ENCODE measurements at regions not wholly inside any gene's neighbourhood (a gene's known extent, or its start where the extent isn't known, plus 50 kb on each side); places are given as distances from the start of the nearest gene placed in this dataset.

DNA sequence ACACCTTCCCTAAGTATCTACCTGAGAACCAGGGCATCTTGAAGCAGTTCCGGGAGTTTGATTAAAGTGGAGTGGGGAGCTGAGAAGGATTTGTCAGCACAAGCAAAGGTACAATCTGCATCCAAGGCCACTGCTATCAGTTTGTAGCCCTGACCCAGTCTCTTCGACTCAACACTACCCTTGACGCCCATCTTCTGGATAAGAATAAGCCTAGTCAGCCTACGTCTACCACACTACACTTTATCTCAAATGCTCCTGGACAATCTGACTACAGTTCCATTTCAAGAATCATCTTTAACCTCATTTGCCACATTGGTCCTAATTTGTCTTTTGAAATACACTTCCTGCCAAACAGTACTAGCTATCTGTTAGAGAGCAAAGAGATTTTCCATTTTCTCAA, 134.1 kb upstream of the C1GALT1 start:
- Histone ChIP-seq H3K14ac (ENCODE audit: insufficient read length) (no peak overlapping the region), H3K4me1 (replicated peaks in 1 of 4; ENCODE audit: control insufficient read depth in 3 of 4, insufficient read depth in 4 of 4, low read length in 3 of 4) (no peaks in the 10 kb centered on the region), H2BK120ac (replicated peaks; ENCODE audit: low read depth, low read length) (no peak overlapping the region), H2AK5ac (ENCODE audit: low read depth, low read length) (no peak overlapping the region), H3K4me3 (ENCODE audit: extremely low read depth in 1 of 4, insufficient read depth in 2 of 4, low read depth in 3 of 4, low read length in 4 of 4) (no peak overlapping the region), H4K20me1 (replicated peaks in 1 of 2; ENCODE audit: control insufficient read depth in 1 of 2, insufficient read depth in 2 of 2, low read length in 2 of 2) (no peaks in the 10 kb centered on the region), H2BK12ac (ENCODE audit: low read depth, low read length) (no peak overlapping the region), H3K4ac (replicated peaks; ENCODE audit: insufficient read length, low read depth, low read length) (no peak overlapping the region), H4K5ac (ENCODE audit: insufficient read length, low read depth, low read length) (no peak overlapping the region), H4K8ac (ENCODE audit: extremely low read depth, insufficient read depth, low read length) (no peak overlapping the region), H2BK15ac (ENCODE audit: low read length) (no peak overlapping the region), H3K36me3 (ENCODE audit: control insufficient read depth in 2 of 4, insufficient read depth in 4 of 4, low read length in 3 of 4) (no peaks in the 10 kb centered on the region), H3K23me2 (ENCODE audit: low read depth, low read length) (no peaks in the 10 kb centered on the region), H3K27ac (ENCODE audit: low read depth, low read length) (no peak overlapping the region), H2AFZ (ENCODE audit: low read length) (no peak overlapping the region), H3K9me3 (ENCODE audit: insufficient read depth in 2 of 2, low read depth in 1 of 2, low read length in 1 of 2) (no peaks in the 10 kb centered on the region), H3K27me3 (replicated peaks in 1 of 4; ENCODE audit: control insufficient read depth in 3 of 4, extremely low read depth in 1 of 4, insufficient read depth in 3 of 4, low read length in 3 of 4) (no peaks in the 10 kb centered on the region), H3K79me1 (ENCODE audit: low read depth, low read length) (no peaks in the 10 kb centered on the region), H3K4me2 (ENCODE audit: insufficient read depth in 1 of 2, low read depth in 2 of 2, low read length in 2 of 2) (no peak overlapping the region), H3K79me2 (ENCODE audit: control insufficient read depth in 1 of 2, insufficient read depth in 2 of 2, low read length in 2 of 2) (no peaks in the 10 kb centered on the region), H4K91ac (replicated peaks; ENCODE audit: insufficient read length, low read length) (no peak overlapping the region), H3K9ac (replicated peaks in 1 of 4; ENCODE audit: extremely low read depth in 1 of 4, low read depth in 3 of 4, low read length in 3 of 4) (no peak overlapping the region), H3K18ac (ENCODE audit: extremely low read depth, low read length) (no peak overlapping the region), H3K23ac (ENCODE audit: insufficient read length) (no peak overlapping the region), H3K56ac (replicated peaks; ENCODE audit: insufficient read length, low read depth, low read length) (no peak overlapping the region), H2BK5ac (ENCODE audit: low read depth, low read length) (no peak overlapping the region), H2BK20ac (ENCODE audit: low read length) (no peak overlapping the region)
- FAIRE-seq (no peak), DNase-seq (ENCODE audit: low read depth in 1 of 2, low spot score in 2 of 2) (no peak)
- 92% methylated on average over 4 of the region's 4 CpGs; no CpG with 5 or more reads in 1 of the 2 experiments for WGBS, 2 experiments (ENCODE audit: extremely low coverage in 1 of 2, insufficient coverage in 1 of 2, insufficient read length in 1 of 2, insufficient replicate concordance in 2 of 2, low coverage in 1 of 2, low lambda C conversion rate in 2 of 2, missing lambda C conversion rate in 1 of 2)
- ChIA-PET CTCF (ENCODE audit: partially characterized antibody) (interaction anchor here (0.9 kb wide), 1 partner anchor 28 kb away, joined by 3 read pairs; no protein-coding TSS in a partner anchor), POLR2A (ENCODE audit: partially characterized antibody) (no interaction called here)
- no peak for TF ChIP-seq CHD1 (IDR thresholded peaks at IDR 0.05; ENCODE audit: low read depth, low read length)
- TF ChIP-seq BACH1 (IDR thresholded peaks at IDR 0.05; ENCODE audit: low read length), result no peak
- no peak for TF ChIP-seq TBP (IDR thresholded peaks at IDR 0.05; ENCODE audit: low read depth, low read length)
- no peak for TF ChIP-seq CTBP2 (IDR thresholded peaks at IDR 0.05; ENCODE audit: borderline replicate concordance, insufficient read depth, insufficient read length, low read length)
